ENCODE measurements at regions not wholly inside any gene's neighbourhood (a gene's known extent, or its start where the extent isn't known, plus 50 kb on each side); places are given as distances from the start of the nearest gene placed in this dataset.

DNA sequence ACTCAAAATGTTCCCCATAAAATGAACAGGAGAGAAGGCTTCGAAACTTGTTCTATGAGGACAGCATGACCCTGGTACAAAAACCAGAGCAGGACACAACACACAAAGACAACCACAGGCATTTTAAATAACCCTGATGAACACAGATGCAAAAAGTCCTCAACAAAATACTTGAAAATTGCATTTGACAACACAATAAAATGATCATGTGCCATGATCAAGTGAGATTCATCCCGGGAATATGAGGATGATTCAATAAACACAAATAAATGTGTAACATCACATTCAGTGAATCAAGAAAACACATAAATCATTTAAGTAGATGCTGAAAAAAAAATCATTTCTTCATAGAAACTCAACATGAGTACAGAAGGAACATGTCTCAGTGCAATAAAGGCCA is 208.4 kb upstream of the WSB1 start:
- Histone ChIP-seq H2BK120ac (ENCODE audit: insufficient read depth, low read length, poor library complexity) (no peak overlapping the region), H2AK5ac (ENCODE audit: low read length) (no peak overlapping the region), H4K91ac (ENCODE audit: low read depth, low read length) (no peak overlapping the region), H3K4me1 (ENCODE audit: control insufficient read depth in 1 of 2, insufficient read depth in 2 of 2, low read length in 2 of 2) (no peaks in the 10 kb centered on the region), H3K79me1 (ENCODE audit: low read length) (no peaks in the 10 kb centered on the region), H3K9ac (ENCODE audit: low read length) (no peak overlapping the region), H3K79me2 (ENCODE audit: control insufficient read depth, insufficient read depth, low read length, poor library complexity) (no peaks in the 10 kb centered on the region), H4K12ac (ENCODE audit: low read depth, low read length) (no peak overlapping the region), H3K36me3 (ENCODE audit: control insufficient read depth in 1 of 2, insufficient read depth in 2 of 2, low read length in 2 of 2) (no peaks in the 10 kb centered on the region), H3K14ac (ENCODE audit: low read length) (no peak overlapping the region), H2AFZ (ENCODE audit: insufficient read depth, low read length, poor library complexity) (no peak overlapping the region), H3K4ac (ENCODE audit: low read depth, low read length) (no peak overlapping the region), H3K9me3 (ENCODE audit: insufficient read depth, low read depth, low read length) (peaks cover 36% of the 10 kb centered on the region), H3K27me3 (ENCODE audit: insufficient read depth, low read length) (no peaks in the 10 kb centered on the region), H3K4me2 (ENCODE audit: low read length) (no peak overlapping the region), H2BK12ac (ENCODE audit: low read length) (no peak overlapping the region), H4K8ac (ENCODE audit: low read depth, low read length) (no peak overlapping the region), H3K4me3 (ENCODE audit: low read depth, low read length) (no peak overlapping the region), H3K23ac (ENCODE audit: low read length) (no peak overlapping the region), H3K27ac (ENCODE audit: low read depth, low read length) (no peak overlapping the region), H3K18ac (ENCODE audit: low read length) (no peak overlapping the region), H2BK5ac (ENCODE audit: low read depth, low read length, poor library complexity) (no peak overlapping the region)
- DNase-seq = no peak
- WGBS (ENCODE audit: extremely low coverage, insufficient coverage, insufficient read length) = no CpG with 5 or more reads among the region's 2 CpGs

DNA sequence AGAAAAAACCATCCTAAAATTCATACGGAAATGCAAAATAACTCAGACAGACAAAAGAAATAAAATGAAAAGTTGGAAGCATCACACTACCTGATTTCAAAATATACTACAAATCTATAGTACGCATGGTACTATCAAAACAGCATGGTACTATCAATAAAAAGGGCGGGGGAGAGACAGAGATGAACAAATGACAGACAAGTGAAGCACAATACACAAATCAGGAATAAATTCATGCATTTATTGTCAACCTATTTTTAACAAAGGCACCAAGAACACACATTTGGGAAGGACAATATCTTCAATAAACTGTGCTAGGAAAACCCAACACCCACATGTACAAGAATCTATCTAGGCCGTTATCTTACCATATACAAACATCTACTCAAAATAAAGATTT is 207.4 kb upstream of the WSB1 start:
- H4K12ac ChIP-seq (ENCODE audit: low read depth, low read length) = no peak overlapping the region
- no peak for DNase-seq
- peaks cover 44% of the 10 kb centered on the region for H3K9me3 ChIP-seq (ENCODE audit: insufficient read depth, low read depth, low read length)
- H3K27ac ChIP-seq (ENCODE audit: low read depth, low read length) = no peak overlapping the region
- H2AFZ ChIP-seq (ENCODE audit: insufficient read depth, low read length, poor library complexity) = no peak overlapping the region
- no peaks in the 10 kb centered on the region for H3K27me3 ChIP-seq (ENCODE audit: insufficient read depth, low read length)
- no peak overlapping the region for H3K14ac ChIP-seq (ENCODE audit: low read length)
- no peak overlapping the region for H4K91ac ChIP-seq (ENCODE audit: low read depth, low read length)
- no peak overlapping the region for H3K9ac ChIP-seq (ENCODE audit: low read length)
- no peaks in the 10 kb centered on the region for H3K79me2 ChIP-seq (ENCODE audit: control insufficient read depth, insufficient read depth, low read length, poor library complexity)
- no peak overlapping the region for H4K8ac ChIP-seq (ENCODE audit: low read depth, low read length)
- WGBS (ENCODE audit: extremely low coverage, insufficient coverage, insufficient read length) = no CpG with 5 or more reads among the region's 4 CpGs
- H3K4me2 ChIP-seq (ENCODE audit: low read length) = no peak overlapping the region
- H3K79me1 ChIP-seq (ENCODE audit: low read length) = no peaks in the 10 kb centered on the region
- H3K4me1 ChIP-seq (ENCODE audit: control insufficient read depth in 1 of 2, insufficient read depth in 2 of 2, low read length in 2 of 2) = no peaks in the 10 kb centered on the region
- H3K18ac ChIP-seq (ENCODE audit: low read length) = no peak overlapping the region
- no peak overlapping the region for H2BK5ac ChIP-seq (ENCODE audit: low read depth, low read length, poor library complexity)
- no peak overlapping the region for H3K4ac ChIP-seq (ENCODE audit: low read depth, low read length)
- H2BK120ac ChIP-seq (ENCODE audit: insufficient read depth, low read length, poor library complexity) = no peak overlapping the region
- H2AK5ac ChIP-seq (ENCODE audit: low read length) = no peak overlapping the region
- H3K36me3 ChIP-seq (ENCODE audit: control insufficient read depth in 1 of 2, insufficient read depth in 2 of 2, low read length in 2 of 2) = no peaks in the 10 kb centered on the region
- H3K4me3 ChIP-seq (ENCODE audit: low read depth, low read length) = no peak overlapping the region
- no peak overlapping the region for H2BK12ac ChIP-seq (ENCODE audit: low read length)
- H3K23ac ChIP-seq (ENCODE audit: low read length) = no peak overlapping the region

DNA sequence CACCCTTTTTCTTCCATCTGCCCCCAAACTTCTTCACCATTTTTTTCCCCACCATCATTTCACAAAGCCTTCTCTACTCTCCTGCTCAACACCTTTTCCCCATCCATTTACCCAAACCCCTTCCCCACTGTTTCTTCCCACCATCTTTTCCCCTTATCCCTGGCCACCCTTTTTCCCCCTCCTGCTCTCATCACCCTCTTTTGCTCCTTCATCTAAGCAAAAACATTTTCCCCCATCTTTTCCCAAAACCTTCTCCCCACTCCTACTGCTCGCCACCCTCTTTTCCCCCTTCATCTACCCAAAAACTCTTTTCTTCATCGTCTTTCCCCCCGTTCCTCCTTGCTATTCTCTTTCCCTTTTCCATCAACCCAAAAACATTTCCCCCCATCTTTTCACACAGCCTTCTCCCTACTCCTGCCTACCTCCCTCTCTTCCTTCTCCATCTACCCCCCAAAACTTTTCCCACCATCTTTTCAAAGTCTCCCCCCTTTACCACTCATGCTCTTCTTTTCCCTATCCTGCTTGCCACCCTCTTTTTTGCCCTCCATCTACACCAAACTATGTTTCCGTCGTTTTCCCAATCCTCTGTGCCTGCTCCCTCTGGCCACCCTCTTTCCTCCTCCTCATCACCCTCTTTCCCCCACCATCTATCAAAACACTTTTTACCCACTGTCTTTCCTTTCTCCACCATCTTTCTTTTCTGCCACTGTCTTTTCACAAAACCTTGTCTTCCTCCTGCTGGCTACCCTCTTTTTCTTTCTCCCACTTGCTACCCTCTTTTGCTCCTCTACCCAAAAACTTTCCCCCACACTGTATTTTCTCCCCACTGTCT is 205.8 kb upstream of the WSB1 start:
- WGBS (ENCODE audit: extremely low coverage, insufficient coverage, insufficient read length) = 100% methylated on average over 3 of the region's 5 CpGs
- no peaks in the 10 kb centered on the region for H3K27me3 ChIP-seq (ENCODE audit: insufficient read depth, low read length)

DNA sequence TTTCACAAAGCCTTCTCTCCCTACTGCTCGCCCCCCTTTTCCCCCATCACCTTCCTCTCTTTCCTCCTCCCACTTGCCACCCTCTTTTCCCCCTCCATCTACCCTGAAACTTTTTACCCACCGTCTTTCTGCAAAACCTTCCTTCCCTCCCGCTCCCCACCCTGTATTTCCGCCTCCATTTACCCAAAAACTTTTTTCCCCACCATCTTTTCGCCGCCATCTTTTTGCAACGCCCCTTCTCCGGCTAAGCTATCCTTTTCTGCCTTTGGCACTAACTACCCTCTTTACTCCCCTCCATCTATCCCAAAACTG is 205.2 kb upstream of the WSB1 start:
- Histone ChIP-seq H3K9ac (ENCODE audit: low read length) (no peak overlapping the region), H3K4me3 (ENCODE audit: low read depth, low read length) (no peak overlapping the region), H4K12ac (ENCODE audit: low read depth, low read length) (no peak overlapping the region), H2AK5ac (ENCODE audit: low read length) (no peak overlapping the region), H3K36me3 (ENCODE audit: control insufficient read depth in 1 of 2, insufficient read depth in 2 of 2, low read length in 2 of 2) (no peaks in the 10 kb centered on the region), H3K27me3 (ENCODE audit: insufficient read depth, low read length) (no peaks in the 10 kb centered on the region), H4K91ac (ENCODE audit: low read depth, low read length) (no peak overlapping the region), H4K8ac (ENCODE audit: low read depth, low read length) (no peak overlapping the region), H3K79me2 (ENCODE audit: control insufficient read depth, insufficient read depth, low read length, poor library complexity) (no peaks in the 10 kb centered on the region), H3K14ac (ENCODE audit: low read length) (no peak overlapping the region), H2AFZ (ENCODE audit: insufficient read depth, low read length, poor library complexity) (no peak overlapping the region), H3K4me1 (ENCODE audit: control insufficient read depth in 1 of 2, insufficient read depth in 2 of 2, low read length in 2 of 2) (no peaks in the 10 kb centered on the region), H2BK5ac (ENCODE audit: low read depth, low read length, poor library complexity) (no peak overlapping the region), H3K18ac (ENCODE audit: low read length) (no peak overlapping the region), H3K4ac (ENCODE audit: low read depth, low read length) (no peak overlapping the region), H3K27ac (ENCODE audit: low read depth, low read length) (no peak overlapping the region), H3K79me1 (ENCODE audit: low read length) (no peaks in the 10 kb centered on the region), H3K4me2 (ENCODE audit: low read length) (no peak overlapping the region), H2BK12ac (ENCODE audit: low read length) (no peak overlapping the region), H3K23ac (ENCODE audit: low read length) (no peak overlapping the region), H2BK120ac (ENCODE audit: insufficient read depth, low read length, poor library complexity) (no peak overlapping the region), H3K9me3 (ENCODE audit: insufficient read depth, low read depth, low read length) (peaks cover 28% of the 10 kb centered on the region)
- no peak for DNase-seq
- WGBS (ENCODE audit: extremely low coverage, insufficient coverage, insufficient read length) = 100% methylated on average over 6 of the region's 8 CpGs

More for the DNA sequence above, 205.8 kb upstream of the WSB1 start:
- Histone ChIP-seq H3K36me3 (ENCODE audit: control insufficient read depth in 1 of 2, insufficient read depth in 2 of 2, low read length in 2 of 2) (no peaks in the 10 kb centered on the region), H2BK12ac (ENCODE audit: low read length) (no peak overlapping the region), H2AFZ (ENCODE audit: insufficient read depth, low read length, poor library complexity) (no peak overlapping the region), H3K23ac (ENCODE audit: low read length) (no peak overlapping the region), H3K4me2 (ENCODE audit: low read length) (no peak overlapping the region), H3K79me2 (ENCODE audit: control insufficient read depth, insufficient read depth, low read length, poor library complexity) (no peaks in the 10 kb centered on the region), H3K4me3 (ENCODE audit: low read depth, low read length) (no peak overlapping the region), H3K79me1 (ENCODE audit: low read length) (no peaks in the 10 kb centered on the region), H4K12ac (ENCODE audit: low read depth, low read length) (no peak overlapping the region), H3K9me3 (ENCODE audit: insufficient read depth, low read depth, low read length) (peaks cover 34% of the 10 kb centered on the region), H3K14ac (ENCODE audit: low read length) (no peak overlapping the region), H4K91ac (ENCODE audit: low read depth, low read length) (no peak overlapping the region), H3K18ac (ENCODE audit: low read length) (no peak overlapping the region), H2BK5ac (ENCODE audit: low read depth, low read length, poor library complexity) (no peak overlapping the region), H3K27ac (ENCODE audit: low read depth, low read length) (no peak overlapping the region), H2AK5ac (ENCODE audit: low read length) (no peak overlapping the region), H2BK120ac (ENCODE audit: insufficient read depth, low read length, poor library complexity) (no peak overlapping the region), H4K8ac (ENCODE audit: low read depth, low read length) (no peak overlapping the region), H3K4me1 (ENCODE audit: control insufficient read depth in 1 of 2, insufficient read depth in 2 of 2, low read length in 2 of 2) (no peaks in the 10 kb centered on the region), H3K4ac (ENCODE audit: low read depth, low read length) (no peak overlapping the region), H3K9ac (ENCODE audit: low read length) (no peak overlapping the region)
- DNase-seq = no peak
